H1 (cell line): ENCODE measurements at regions not wholly inside any gene's neighbourhood (a gene's known extent, or its start where the extent isn't known, plus 50 kb on each side); places are given as distances from the start of the nearest gene placed in this dataset.

Experiments
- CTCF ChIA-PET: fragments of 300-600 bp; sonication (Branson Sonifier 250); formaldehyde crosslinking; loops from one replicate; lab custom pipeline; 2021; ENCODE audit not compliant: partially characterized antibody; lab: Charles Lee
- POLR2A ChIA-PET: fragments of 300-600 bp; sonication (Branson Sonifier 250); formaldehyde crosslinking; loops from one replicate; lab custom pipeline; 2021; ENCODE audit warnings: inconsistent platforms; ENCODE audit not compliant: partially characterized antibody; lab: Charles Lee
- DNase-seq, 2 experiments: peaks; one replicate each; pipeline versions ENCODE4 v3.0.0 to v3.0.0-alpha.2; 2010 to 2022; ENCODE audit warnings: low spot score in 2 of 2, low read depth in 1 of 2, mixed read lengths in 1 of 2
- FAIRE-seq: peaks from 2 replicates; lab custom pipeline; 2011; peaks lifted over from hg19 to GRCh38; lab: Jason Lieb, UNC
- H2AFZ ChIP-seq: 2 replicates; pipeline ENCODE4 v1.8.1; 2012; ENCODE audit warnings: low read length, inconsistent platforms
- H2AK5ac ChIP-seq: 2 replicates; pipeline ENCODE4 v1.6.1; 2013; ENCODE audit warnings: low read depth, low read length
- H2BK120ac ChIP-seq: replicated peaks from 2 replicates; pipeline ENCODE3; 2013; ENCODE audit warnings: low read depth, low read length, inconsistent platforms
- H2BK12ac ChIP-seq: 2 replicates; pipeline ENCODE4 v1.6.1; 2013; ENCODE audit warnings: low read depth, low read length
- H2BK15ac ChIP-seq: 2 replicates; pipeline ENCODE4 v1.6.1; 2013; ENCODE audit warnings: low read length
- H2BK20ac ChIP-seq: 2 replicates; pipeline ENCODE4 v1.6.1; 2013; ENCODE audit warnings: low read length
- H2BK5ac ChIP-seq: 2 replicates; pipeline ENCODE4 v1.6.1; 2013; ENCODE audit warnings: low read depth, low read length
- H3K14ac ChIP-seq: 2 replicates; pipeline ENCODE4 v1.6.1; 2013; ENCODE audit warnings: inconsistent platforms; ENCODE audit not compliant: insufficient read length
- H3K18ac ChIP-seq: 2 replicates; pipeline ENCODE4 v1.6.1; 2013; ENCODE audit warnings: low read length; ENCODE audit errors: extremely low read depth
- H3K23ac ChIP-seq: 2 replicates; pipeline ENCODE4 v1.6.1; 2013; ENCODE audit warnings: inconsistent platforms; ENCODE audit not compliant: insufficient read length
- H3K23me2 ChIP-seq: 2 replicates; pipeline ENCODE4 v1.6.1; 2013; ENCODE audit warnings: low read depth, low read length
- H3K27ac ChIP-seq: 2 replicates; pipeline ENCODE4 v1.6.1; 2011; ENCODE audit warnings: low read depth, low read length, inconsistent platforms
- H3K27me3 ChIP-seq, 4 experiments: replicated peaks in 1 of 4; 1 replicate in 1 of 4; 2 replicates in 3 of 4; pipeline versions ENCODE4 v1.6.1 to v1.8.1; 2011 to 2013; ENCODE audit warnings: low read length in 3 of 4, mild to moderate bottlenecking in 3 of 4, inconsistent platforms in 2 of 4, mixed read lengths in 2 of 4, moderate library complexity in 1 of 4; ENCODE audit not compliant: control insufficient read depth in 3 of 4, insufficient read depth in 3 of 4; ENCODE audit errors: extremely low read depth in 1 of 4
- H3K36me3 ChIP-seq, 4 experiments: 2 replicates each; pipeline versions ENCODE4 v1.6.1 to v1.8.1; 2011 to 2013; ENCODE audit warnings: mild to moderate bottlenecking in 4 of 4, low read length in 3 of 4, moderate library complexity in 2 of 4, control low read depth in 1 of 4, inconsistent platforms in 1 of 4; ENCODE audit not compliant: insufficient read depth in 4 of 4, control insufficient read depth in 2 of 4
- H3K4ac ChIP-seq: replicated peaks from 2 replicates; pipeline ENCODE3; 2013; ENCODE audit warnings: low read length, low read depth, mixed read lengths, inconsistent platforms; ENCODE audit not compliant: insufficient read length
- H3K4me1 ChIP-seq, 4 experiments: replicated peaks in 1 of 4; 1 replicate in 1 of 4; 2 replicates in 3 of 4; pipeline versions ENCODE4 v1.6.1 to v1.8.1; 2011 to 2013; ENCODE audit warnings: low read length in 3 of 4, inconsistent platforms in 2 of 4, mixed read lengths in 1 of 4; ENCODE audit not compliant: insufficient read depth in 4 of 4, control insufficient read depth in 3 of 4
- H3K4me2 ChIP-seq, 2 experiments: 2 replicates each; pipeline versions ENCODE4 v1.6.1 to v1.8.1; 2011 to 2013; ENCODE audit warnings: low read depth in 2 of 2, low read length in 2 of 2, control low read depth in 1 of 2, inconsistent platforms in 1 of 2, mild to moderate bottlenecking in 1 of 2; ENCODE audit not compliant: insufficient read depth in 1 of 2
- H3K4me3 ChIP-seq, 4 experiments: fragments of 200-600, 300-600 bp in 1 of 4; sonication (generic), shearing (Covaris generic), sonication (Bioruptor Twin) in 1 of 4; 2 replicates each; pipeline versions ENCODE4 v1.5.1 to v1.8.1; 2011 to 2016; ENCODE audit warnings: low read length in 4 of 4, low read depth in 3 of 4, control low read depth in 2 of 4, inconsistent platforms in 2 of 4, mild to moderate bottlenecking in 2 of 4, mixed read lengths in 1 of 4, moderate library complexity in 1 of 4; ENCODE audit not compliant: insufficient read depth in 2 of 4; ENCODE audit errors: extremely low read depth in 1 of 4
- H3K56ac ChIP-seq: replicated peaks from 2 replicates; pipeline ENCODE3; 2013; ENCODE audit warnings: low read depth, mild to moderate bottlenecking, mixed read lengths, low read length, inconsistent platforms; ENCODE audit not compliant: insufficient read length
- H3K79me1 ChIP-seq: 2 replicates; pipeline ENCODE4 v1.6.1; 2013; ENCODE audit warnings: low read depth, low read length, control low read depth
- H3K79me2 ChIP-seq, 2 experiments: 2 replicates each; pipeline versions ENCODE4 v1.6.1 to v1.8.1; 2012 to 2013; ENCODE audit warnings: low read length in 2 of 2, mild to moderate bottlenecking in 2 of 2, inconsistent platforms in 1 of 2; ENCODE audit not compliant: insufficient read depth in 2 of 2, control insufficient read depth in 1 of 2
- H3K9ac ChIP-seq, 4 experiments: replicated peaks in 1 of 4; 1 replicate in 1 of 4; 2 replicates in 3 of 4; pipeline versions ENCODE4 v1.6.1 to v1.8.1; 2011 to 2013; ENCODE audit warnings: low read depth in 3 of 4, low read length in 3 of 4, control low read depth in 2 of 4, mild to moderate bottlenecking in 2 of 4, moderate library complexity in 2 of 4, inconsistent platforms in 1 of 4; ENCODE audit errors: extremely low read depth in 1 of 4
- H3K9me3 ChIP-seq, 2 experiments: 2 replicates each; pipeline versions ENCODE4 v1.6.1 to v1.8.1; 2012 to 2013; ENCODE audit warnings: mild to moderate bottlenecking in 2 of 2, moderate library complexity in 2 of 2, control low read depth in 1 of 2, inconsistent platforms in 1 of 2, low read depth in 1 of 2, low read length in 1 of 2, mixed read lengths in 1 of 2; ENCODE audit not compliant: insufficient read depth in 2 of 2
- H4K20me1 ChIP-seq, 2 experiments: replicated peaks in 1 of 2; 2 replicates each; pipeline versions ENCODE3 to v1.8.1; 2011 to 2013; ENCODE audit warnings: inconsistent platforms in 2 of 2, low read length in 2 of 2, mild to moderate bottlenecking in 1 of 2; ENCODE audit not compliant: insufficient read depth in 2 of 2, control insufficient read depth in 1 of 2
- H4K5ac ChIP-seq: 2 replicates; pipeline ENCODE4 v1.6.1; 2013; ENCODE audit warnings: low read length, low read depth, mixed read lengths, inconsistent platforms; ENCODE audit not compliant: insufficient read length
- H4K8ac ChIP-seq: 2 replicates; pipeline ENCODE4 v1.8.0; 2013; ENCODE audit warnings: mild to moderate bottlenecking, moderate library complexity, low read length, inconsistent platforms; ENCODE audit not compliant: insufficient read depth; ENCODE audit errors: extremely low read depth
- H4K91ac ChIP-seq: replicated peaks from 2 replicates; pipeline ENCODE3; 2013; ENCODE audit warnings: low read length, mixed read lengths, inconsistent platforms; ENCODE audit not compliant: insufficient read length
- ASH2L ChIP-seq: fragments of 200-600, 300-600 bp; sonication (generic); IDR thresholded peaks from one replicate; pipeline ENCODE4 v1.7.1; 2017; ENCODE audit warnings: low read length
- BRCA1 ChIP-seq: IDR thresholded peaks from 2 replicates; pipeline ENCODE4 v1.6.1; 2012; ENCODE audit warnings: low read depth, low read length, improper control_type of control experiment
- CBX8 ChIP-seq: fragments of 300-800, 300-1000 bp; sonication (generic); IDR thresholded peaks from 2 replicates; pipeline ENCODE4 v1.7.1; 2016; ENCODE audit warnings: low read depth, low read length, borderline replicate concordance
- JUND ChIP-seq: IDR thresholded peaks from 2 replicates; pipeline ENCODE4 v1.6.1; 2011; ENCODE audit warnings: mild to moderate bottlenecking, improper control_type of control experiment, low read length
- KDM1A ChIP-seq: fragments of 200-600, 300-600 bp; sonication (generic); IDR thresholded peaks from 2 replicates; pipeline ENCODE4 v1.7.1; 2016; ENCODE audit warnings: mild to moderate bottlenecking, low read length, borderline replicate concordance
- PHF8 ChIP-seq: fragments of 200-600 bp; sonication (generic); conservative IDR thresholded peaks from 2 replicates; pipeline ENCODE4 v1.7.1; 2012; ENCODE audit warnings: low read depth, mild to moderate bottlenecking, inconsistent platforms, low read length, moderate library complexity
- RBBP5 ChIP-seq: IDR thresholded peaks from 2 replicates; pipeline ENCODE4 v1.7.1; 2012; ENCODE audit warnings: low read depth, mild to moderate bottlenecking, inconsistent platforms, low read length, moderate library complexity, borderline replicate concordance
- SIX5 ChIP-seq: IDR thresholded peaks from 2 replicates; pipeline ENCODE4 v1.6.1; 2011; ENCODE audit warnings: mild to moderate bottlenecking, low read depth, low read length
- YY1 ChIP-seq: IDR thresholded peaks from 2 replicates; pipeline ENCODE4 v1.6.1; 2011; ENCODE audit warnings: low read depth, mild to moderate bottlenecking, low read length
- ZNF274 ChIP-seq: IDR thresholded peaks from 2 replicates; pipeline ENCODE4 v1.7.0; 2012; ENCODE audit warnings: low read length, borderline replicate concordance; ENCODE audit errors: extremely low read depth
- WGBS, 2 experiments: shearing (Covaris generic) in 1 of 2; methylation state at CpG; one replicate each; pipeline versions ENCODE4 v1.1.6 to v1.1.7; 2013 to 2015; ENCODE audit warnings: low lambda C conversion rate in 2 of 2, mixed read lengths in 2 of 2, inconsistent platforms in 1 of 2, low coverage in 1 of 2, missing lambda C conversion rate in 1 of 2; ENCODE audit not compliant: insufficient replicate concordance in 2 of 2, insufficient coverage in 1 of 2, insufficient read length in 1 of 2; ENCODE audit errors: extremely low coverage in 1 of 2, missing lambda C conversion rate in 1 of 2; 5-methylcytosine and 5-hydroxymethylcytosine counted together
- TF ChIP-seq, protein P1 (sequence below), 3 experiments: IDR thresholded peaks; 1 replicate in 2 of 3; 2 replicates in 1 of 3; pipeline versions ENCODE4 v1.5.1 to v1.6.1; 2011; ENCODE audit warnings: low read length in 3 of 3, mild to moderate bottlenecking in 3 of 3, inconsistent platforms in 2 of 3, low read depth in 1 of 3, moderate library complexity in 1 of 3; ENCODE audit not compliant: insufficient read depth in 1 of 3; ENCODE audit errors: control extremely low read depth in 1 of 3
- TF ChIP-seq, protein P2 (sequence below): IDR thresholded peaks from 2 replicates; pipeline ENCODE4 v1.6.1; 2011; ENCODE audit warnings: low read length, improper control_type of control experiment

DNA sequence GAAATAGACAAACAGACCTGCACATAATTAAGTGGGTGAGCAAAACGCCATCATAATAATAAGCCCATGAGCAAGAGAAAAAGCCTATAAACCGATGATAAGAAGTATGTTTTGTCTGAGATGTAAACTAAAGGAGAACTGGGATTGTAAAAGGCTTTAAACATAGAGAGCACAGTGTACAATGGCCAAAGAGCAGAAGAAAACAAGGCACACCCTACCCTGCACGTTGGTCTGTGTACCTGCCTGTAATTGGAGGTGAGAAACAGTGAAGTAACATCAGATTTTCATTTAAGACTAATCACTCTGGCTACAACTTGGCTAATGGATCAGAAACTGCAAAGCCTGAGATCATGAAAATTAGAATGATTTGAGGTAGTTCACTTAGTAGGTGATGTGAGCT, 1094.7 kb upstream of the GYPC start:
- no peak overlapping the region for H3K56ac ChIP-seq
- no peak for FAIRE-seq
- no peak overlapping the region for H3K9ac ChIP-seq
- no peaks in the 10 kb centered on the region; a peak in 1 of 4 replicates for H3K9me3 ChIP-seq
- H2AK5ac ChIP-seq: no peak overlapping the region
- CTCF ChIA-PET: no interaction called here
- no peak overlapping the region for H3K23ac ChIP-seq
- no peak overlapping the region for H3K27ac ChIP-seq
- no peak for DNase-seq
- H3K27me3 ChIP-seq: no peaks in the 10 kb centered on the region
- no peak overlapping the region for H4K5ac ChIP-seq
- no peak overlapping the region for H3K4me2 ChIP-seq
- H3K4me3 ChIP-seq: no peak overlapping the region
- no peak overlapping the region for H2BK12ac ChIP-seq
- no peaks in the 10 kb centered on the region for H3K79me2 ChIP-seq
- no peak overlapping the region for H2AFZ ChIP-seq
- POLR2A ChIA-PET: no interaction called here
- no peaks in the 10 kb centered on the region for H3K79me1 ChIP-seq
- no peak overlapping the region for H3K14ac ChIP-seq
- H3K18ac ChIP-seq: no peak overlapping the region
- no peak overlapping the region for H4K8ac ChIP-seq
- H2BK15ac ChIP-seq: no peak overlapping the region
- 86% methylated on average over 3 of the region's 3 CpGs; no CpG with 5 or more reads in 1 of the 2 experiments for WGBS, 2 experiments
- no peak overlapping the region for H2BK5ac ChIP-seq
- no peak overlapping the region for H2BK20ac ChIP-seq
- no peak overlapping the region for H3K4ac ChIP-seq
- no peaks in the 10 kb centered on the region for H3K23me2 ChIP-seq
- no peaks in the 10 kb centered on the region for H4K20me1 ChIP-seq
- H4K91ac ChIP-seq: no peak overlapping the region
- H2BK120ac ChIP-seq: no peak overlapping the region
- H3K4me1 ChIP-seq: no peaks in the 10 kb centered on the region
- no peaks in the 10 kb centered on the region for H3K36me3 ChIP-seq
- TF ChIP-seq YY1: no peak
- TF ChIP-seq ASH2L: no peak
- no peak for TF ChIP-seq BRCA1
- TF ChIP-seq JUND: no peak
- TF ChIP-seq, protein P1, sequence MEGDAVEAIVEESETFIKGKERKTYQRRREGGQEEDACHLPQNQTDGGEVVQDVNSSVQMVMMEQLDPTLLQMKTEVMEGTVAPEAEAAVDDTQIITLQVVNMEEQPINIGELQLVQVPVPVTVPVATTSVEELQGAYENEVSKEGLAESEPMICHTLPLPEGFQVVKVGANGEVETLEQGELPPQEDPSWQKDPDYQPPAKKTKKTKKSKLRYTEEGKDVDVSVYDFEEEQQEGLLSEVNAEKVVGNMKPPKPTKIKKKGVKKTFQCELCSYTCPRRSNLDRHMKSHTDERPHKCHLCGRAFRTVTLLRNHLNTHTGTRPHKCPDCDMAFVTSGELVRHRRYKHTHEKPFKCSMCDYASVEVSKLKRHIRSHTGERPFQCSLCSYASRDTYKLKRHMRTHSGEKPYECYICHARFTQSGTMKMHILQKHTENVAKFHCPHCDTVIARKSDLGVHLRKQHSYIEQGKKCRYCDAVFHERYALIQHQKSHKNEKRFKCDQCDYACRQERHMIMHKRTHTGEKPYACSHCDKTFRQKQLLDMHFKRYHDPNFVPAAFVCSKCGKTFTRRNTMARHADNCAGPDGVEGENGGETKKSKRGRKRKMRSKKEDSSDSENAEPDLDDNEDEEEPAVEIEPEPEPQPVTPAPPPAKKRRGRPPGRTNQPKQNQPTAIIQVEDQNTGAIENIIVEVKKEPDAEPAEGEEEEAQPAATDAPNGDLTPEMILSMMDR (IDR thresholded peaks at IDR 0.05; ENCODE audit: control extremely low read depth in 1 of 3, insufficient read depth in 1 of 3, low read depth in 1 of 3, low read length in 3 of 3): no peak
- TF ChIP-seq SIX5: no peak
- no peak for TF ChIP-seq PHF8
- TF ChIP-seq KDM1A: no peak
- TF ChIP-seq ZNF274: no peak
- no peak for TF ChIP-seq CBX8
- no peak for TF ChIP-seq RBBP5
- TF ChIP-seq, protein P2, sequence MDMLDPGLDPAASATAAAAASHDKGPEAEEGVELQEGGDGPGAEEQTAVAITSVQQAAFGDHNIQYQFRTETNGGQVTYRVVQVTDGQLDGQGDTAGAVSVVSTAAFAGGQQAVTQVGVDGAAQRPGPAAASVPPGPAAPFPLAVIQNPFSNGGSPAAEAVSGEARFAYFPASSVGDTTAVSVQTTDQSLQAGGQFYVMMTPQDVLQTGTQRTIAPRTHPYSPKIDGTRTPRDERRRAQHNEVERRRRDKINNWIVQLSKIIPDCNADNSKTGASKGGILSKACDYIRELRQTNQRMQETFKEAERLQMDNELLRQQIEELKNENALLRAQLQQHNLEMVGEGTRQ: no peak
